ENCODE measurements at regions not wholly inside any gene's neighbourhood (a gene's known extent, or its start where the extent isn't known, plus 50 kb on each side); places are given as distances from the start of the nearest gene placed in this dataset.

- TF ChIP-seq POLR2A (IDR thresholded peaks at IDR 0.05) (no peak), CTCF (IDR thresholded peaks at IDR 0.05) (no peak)
These were observed 212.3 kb upstream of the ARRDC3 start for GRCh38 chr5:91595424-91595823.

Measured in thyroid gland (tissue), 4 donors.